ENCODE measurements at regions not wholly inside any gene's neighbourhood (a gene's known extent, or its start where the extent isn't known, plus 50 kb on each side); places are given as distances from the start of the nearest gene placed in this dataset.

DNA sequence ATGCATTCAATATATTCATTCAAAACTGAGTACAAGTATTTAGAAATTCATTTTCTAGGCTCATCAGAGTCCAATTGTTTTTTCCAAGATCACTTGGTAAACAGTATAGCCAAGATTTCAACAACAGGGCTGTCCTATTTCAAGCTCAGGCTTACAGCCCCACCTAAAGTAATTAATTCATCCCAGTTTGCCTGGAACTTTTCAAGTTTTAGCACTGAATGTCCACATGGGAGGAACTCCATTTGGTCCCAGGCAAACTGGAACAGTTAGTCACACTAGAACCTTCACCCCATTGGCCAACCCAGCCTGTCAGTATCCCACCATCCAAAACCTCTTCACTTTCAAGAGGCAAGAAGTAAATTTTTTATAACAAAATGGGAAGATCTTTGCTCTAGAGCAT, 210.9 kb downstream of the DPY19L2 start:
- no peaks in the 10 kb centered on the region for H3K9me3 ChIP-seq (ENCODE audit: low read length)
- H3K4me3 ChIP-seq (ENCODE audit: low read depth, low read length, poor library complexity, severe bottlenecking), result no peak overlapping the region
- H4K20me1 ChIP-seq (ENCODE audit: insufficient read depth, low read length), result no peaks in the 10 kb centered on the region
- no peaks in the 10 kb centered on the region for H3K9me2 ChIP-seq (ENCODE audit: low read depth, low read length)
- H3K27ac ChIP-seq (ENCODE audit: low read depth, low read length, poor library complexity, severe bottlenecking), result no peak overlapping the region
- no peaks in the 10 kb centered on the region for H3K79me2 ChIP-seq (ENCODE audit: insufficient read depth, low read length)
- H3F3A ChIP-seq (ENCODE audit: insufficient read depth, low read length), result no peaks in the 10 kb centered on the region
- H3K4me2 ChIP-seq (ENCODE audit: low read length), result no peak overlapping the region
- H3K9ac ChIP-seq (ENCODE audit: low read length), result no peak overlapping the region
- no peaks in the 10 kb centered on the region for H3K36me3 ChIP-seq (ENCODE audit: insufficient read depth, low read length)
- H2AFZ ChIP-seq (ENCODE audit: low read length), result peak overlapping the region; percentile 74; the same call in 1 of the 2 replicates
- TF ChIP-seq, protein P1, sequence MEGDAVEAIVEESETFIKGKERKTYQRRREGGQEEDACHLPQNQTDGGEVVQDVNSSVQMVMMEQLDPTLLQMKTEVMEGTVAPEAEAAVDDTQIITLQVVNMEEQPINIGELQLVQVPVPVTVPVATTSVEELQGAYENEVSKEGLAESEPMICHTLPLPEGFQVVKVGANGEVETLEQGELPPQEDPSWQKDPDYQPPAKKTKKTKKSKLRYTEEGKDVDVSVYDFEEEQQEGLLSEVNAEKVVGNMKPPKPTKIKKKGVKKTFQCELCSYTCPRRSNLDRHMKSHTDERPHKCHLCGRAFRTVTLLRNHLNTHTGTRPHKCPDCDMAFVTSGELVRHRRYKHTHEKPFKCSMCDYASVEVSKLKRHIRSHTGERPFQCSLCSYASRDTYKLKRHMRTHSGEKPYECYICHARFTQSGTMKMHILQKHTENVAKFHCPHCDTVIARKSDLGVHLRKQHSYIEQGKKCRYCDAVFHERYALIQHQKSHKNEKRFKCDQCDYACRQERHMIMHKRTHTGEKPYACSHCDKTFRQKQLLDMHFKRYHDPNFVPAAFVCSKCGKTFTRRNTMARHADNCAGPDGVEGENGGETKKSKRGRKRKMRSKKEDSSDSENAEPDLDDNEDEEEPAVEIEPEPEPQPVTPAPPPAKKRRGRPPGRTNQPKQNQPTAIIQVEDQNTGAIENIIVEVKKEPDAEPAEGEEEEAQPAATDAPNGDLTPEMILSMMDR (IDR thresholded peaks at IDR 0.05; ENCODE audit: low read length), result no peak
- TF ChIP-seq EZH2 (IDR thresholded peaks at IDR 0.05; ENCODE audit: borderline replicate concordance, low read length), result no peak
- peaks cover 26% of the 10 kb centered on the region for H3K4me1 ChIP-seq (ENCODE audit: insufficient read depth, low read length, severe bottlenecking)
- no peaks in the 10 kb centered on the region for H3K27me3 ChIP-seq (ENCODE audit: insufficient read depth, low read length)

- Histone ChIP-seq H3K9me3 (ENCODE audit: low read length) (no peaks in the 10 kb centered on the region), H3K36me3 (ENCODE audit: insufficient read depth, low read length) (no peaks in the 10 kb centered on the region), H3K4me2 (ENCODE audit: low read length) (no peak overlapping the region), H3K9me2 (ENCODE audit: low read depth, low read length) (no peaks in the 10 kb centered on the region), H3K27ac (ENCODE audit: low read depth, low read length, poor library complexity, severe bottlenecking) (no peak overlapping the region), H3K27me3 (ENCODE audit: insufficient read depth, low read length) (no peaks in the 10 kb centered on the region), H4K20me1 (ENCODE audit: insufficient read depth, low read length) (no peaks in the 10 kb centered on the region), H3K4me1 (ENCODE audit: insufficient read depth, low read length, severe bottlenecking) (peaks cover 4% of the 10 kb centered on the region), H3F3A (ENCODE audit: insufficient read depth, low read length) (no peaks in the 10 kb centered on the region), H3K79me2 (ENCODE audit: insufficient read depth, low read length) (no peaks in the 10 kb centered on the region), H3K9ac (ENCODE audit: low read length) (no peak overlapping the region), H2AFZ (ENCODE audit: low read length) (peak overlapping the region; percentile 78; the same call in 1 of the 2 replicates), H3K4me3 (ENCODE audit: low read depth, low read length, poor library complexity, severe bottlenecking) (no peak overlapping the region)
- TF ChIP-seq EZH2 (IDR thresholded peaks at IDR 0.05; ENCODE audit: borderline replicate concordance, low read length), result no peak
- TF ChIP-seq, protein P1 (IDR thresholded peaks at IDR 0.05; ENCODE audit: low read length), result no peak
Measured at GRCh38 chr12:63450816-63451215, 217.5 kb downstream of the DPY19L2 start.

GRCh38 chr12:63450334-63450733, 218.0 kb downstream of the DPY19L2 start:
- Histone ChIP-seq H3K27ac (ENCODE audit: low read depth, low read length, poor library complexity, severe bottlenecking) (no peak overlapping the region), H3K9ac (ENCODE audit: low read length) (no peak overlapping the region), H3K9me3 (ENCODE audit: low read length) (no peaks in the 10 kb centered on the region), H3K79me2 (ENCODE audit: insufficient read depth, low read length) (no peaks in the 10 kb centered on the region), H3K4me1 (ENCODE audit: insufficient read depth, low read length, severe bottlenecking) (peaks cover 8% of the 10 kb centered on the region), H3K4me3 (ENCODE audit: low read depth, low read length, poor library complexity, severe bottlenecking) (no peak overlapping the region), H3K36me3 (ENCODE audit: insufficient read depth, low read length) (no peaks in the 10 kb centered on the region), H3F3A (ENCODE audit: insufficient read depth, low read length) (no peaks in the 10 kb centered on the region), H3K27me3 (ENCODE audit: insufficient read depth, low read length) (no peaks in the 10 kb centered on the region), H4K20me1 (ENCODE audit: insufficient read depth, low read length) (no peaks in the 10 kb centered on the region), H2AFZ (ENCODE audit: low read length) (no peak overlapping the region), H3K4me2 (ENCODE audit: low read length) (no peak overlapping the region), H3K9me2 (ENCODE audit: low read depth, low read length) (no peaks in the 10 kb centered on the region)
- no peak for TF ChIP-seq EZH2 (IDR thresholded peaks at IDR 0.05; ENCODE audit: borderline replicate concordance, low read length)
- TF ChIP-seq, protein P1 (IDR thresholded peaks at IDR 0.05; ENCODE audit: low read length), result no peak
